GM13977 (cell line): ENCODE measurements at regions not wholly inside any gene's neighbourhood (a gene's known extent, or its start where the extent isn't known, plus 50 kb on each side); places are given as distances from the start of the nearest gene placed in this dataset.
A peak's percentile ranks its signal among the peaks of the same experiment; 100 is the strongest.
"Not testable (repeated sequence)": the region's sequence is repeated elsewhere in the genome, so short reads cannot be mapped to it uniquely, and the experiment has no call there.

Experiments used
- DNase-seq: peaks from one replicate; pipeline ENCODE4 v3.0.0; 2012; ENCODE audit warnings: low spot score
- in situ Hi-C: fragments of 300-500 bp; cut with MboI; formaldehyde crosslinking; loops from one replicate; pipeline ENCODE4 v1.12.0; 2022; ENCODE audit warnings: low sequenced_read_pairs, low pct_unique_long_range_greater_than_20kb, mixed read lengths, inconsistent platforms; ENCODE audit not compliant: unreplicated experiment
- TF ChIP-seq, protein P1 (sequence below): IDR thresholded peaks from 2 replicates; pipeline ENCODE4 v1.5.1; 2012; ENCODE audit warnings: mild to moderate bottlenecking, control low read depth; ENCODE audit not compliant: insufficient read depth; ENCODE audit errors: extremely low read depth, missing control alignments

DNA sequence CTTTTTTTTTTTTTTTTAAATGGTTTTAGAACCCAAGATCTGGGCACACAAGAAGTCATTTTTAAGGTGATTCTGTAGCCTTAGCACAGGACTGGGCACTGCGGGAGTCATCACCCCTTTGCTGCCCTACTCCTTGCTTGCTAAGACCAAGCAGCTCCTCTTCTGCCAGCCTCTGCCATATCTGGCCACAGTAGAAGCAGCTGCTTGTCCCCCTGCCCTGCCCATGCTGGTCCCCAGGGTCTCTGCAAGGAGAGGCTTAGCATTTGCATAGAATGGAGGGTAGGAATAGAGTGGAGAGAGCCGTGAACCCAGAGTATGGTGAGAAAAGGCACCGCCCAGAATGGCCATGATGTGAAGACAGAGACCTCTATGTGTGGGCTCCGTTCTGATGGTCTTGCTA lies 109.3 kb downstream of the ADRA2C start:
- in situ Hi-C loops, result no loop called here
- no peak for DNase-seq
- TF ChIP-seq, protein P1, sequence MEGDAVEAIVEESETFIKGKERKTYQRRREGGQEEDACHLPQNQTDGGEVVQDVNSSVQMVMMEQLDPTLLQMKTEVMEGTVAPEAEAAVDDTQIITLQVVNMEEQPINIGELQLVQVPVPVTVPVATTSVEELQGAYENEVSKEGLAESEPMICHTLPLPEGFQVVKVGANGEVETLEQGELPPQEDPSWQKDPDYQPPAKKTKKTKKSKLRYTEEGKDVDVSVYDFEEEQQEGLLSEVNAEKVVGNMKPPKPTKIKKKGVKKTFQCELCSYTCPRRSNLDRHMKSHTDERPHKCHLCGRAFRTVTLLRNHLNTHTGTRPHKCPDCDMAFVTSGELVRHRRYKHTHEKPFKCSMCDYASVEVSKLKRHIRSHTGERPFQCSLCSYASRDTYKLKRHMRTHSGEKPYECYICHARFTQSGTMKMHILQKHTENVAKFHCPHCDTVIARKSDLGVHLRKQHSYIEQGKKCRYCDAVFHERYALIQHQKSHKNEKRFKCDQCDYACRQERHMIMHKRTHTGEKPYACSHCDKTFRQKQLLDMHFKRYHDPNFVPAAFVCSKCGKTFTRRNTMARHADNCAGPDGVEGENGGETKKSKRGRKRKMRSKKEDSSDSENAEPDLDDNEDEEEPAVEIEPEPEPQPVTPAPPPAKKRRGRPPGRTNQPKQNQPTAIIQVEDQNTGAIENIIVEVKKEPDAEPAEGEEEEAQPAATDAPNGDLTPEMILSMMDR, result no peak

DNA sequence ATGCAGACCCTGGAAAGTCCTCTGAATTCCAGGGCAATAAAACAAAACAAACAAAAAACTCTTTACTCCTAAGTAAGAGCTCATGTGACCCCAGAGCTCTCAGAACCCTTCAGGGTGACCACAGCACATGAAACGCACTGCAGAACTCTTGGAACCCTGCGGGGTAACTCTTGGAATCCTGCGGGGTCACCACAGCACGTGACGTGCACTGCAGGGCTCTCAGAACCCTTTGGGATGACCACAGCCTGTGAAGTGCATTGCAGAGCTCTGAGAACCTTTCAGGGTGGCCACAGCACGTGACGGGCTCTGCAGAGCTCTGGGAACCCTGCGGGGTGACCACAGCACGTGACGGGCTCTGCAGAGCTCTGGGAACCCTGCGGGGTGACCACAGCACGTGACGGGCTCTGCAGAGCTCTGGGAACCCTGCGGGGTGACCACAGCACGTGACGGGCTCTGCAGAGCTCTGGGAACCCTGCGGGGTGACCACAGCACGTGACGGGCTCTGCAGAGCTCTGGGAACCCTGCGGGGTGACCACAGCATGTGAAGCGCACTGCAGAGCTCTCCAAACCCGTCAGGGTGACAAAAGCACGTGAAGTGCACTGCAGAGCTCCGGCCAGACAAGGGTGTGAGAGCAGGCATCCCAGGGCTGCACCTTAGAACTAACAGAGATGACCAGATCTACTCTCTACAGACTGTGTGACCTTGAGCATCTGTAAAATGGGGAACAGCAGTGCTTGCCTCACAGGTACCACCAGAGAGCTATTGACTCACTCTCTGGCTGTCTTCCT lies 110.1 kb downstream of the ADRA2C start:
- in situ Hi-C loops, DNase-seq: not testable (repeated sequence)

DNA sequence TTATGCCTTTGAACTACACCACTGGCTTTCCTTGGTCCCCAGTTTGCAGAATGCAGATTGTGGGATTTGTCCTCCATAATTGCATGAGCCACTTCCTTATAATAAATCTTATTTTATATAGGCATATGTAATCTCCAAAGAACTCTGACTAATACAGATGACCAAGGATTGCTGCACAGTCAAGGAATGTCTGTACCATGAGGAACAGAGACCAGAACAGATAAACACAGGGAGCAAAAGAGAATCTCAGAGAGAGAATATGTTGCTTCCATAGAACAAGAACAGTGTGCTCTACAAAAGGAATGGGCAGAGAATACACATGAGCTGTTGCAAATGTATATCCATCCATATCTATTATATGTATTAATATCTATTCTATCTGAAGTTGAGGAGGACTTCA lies 111.1 kb downstream of the ADRA2C start:
- no peak for DNase-seq
- TF ChIP-seq, protein P1, result no peak
- in situ Hi-C loops, result no loop called here

DNA sequence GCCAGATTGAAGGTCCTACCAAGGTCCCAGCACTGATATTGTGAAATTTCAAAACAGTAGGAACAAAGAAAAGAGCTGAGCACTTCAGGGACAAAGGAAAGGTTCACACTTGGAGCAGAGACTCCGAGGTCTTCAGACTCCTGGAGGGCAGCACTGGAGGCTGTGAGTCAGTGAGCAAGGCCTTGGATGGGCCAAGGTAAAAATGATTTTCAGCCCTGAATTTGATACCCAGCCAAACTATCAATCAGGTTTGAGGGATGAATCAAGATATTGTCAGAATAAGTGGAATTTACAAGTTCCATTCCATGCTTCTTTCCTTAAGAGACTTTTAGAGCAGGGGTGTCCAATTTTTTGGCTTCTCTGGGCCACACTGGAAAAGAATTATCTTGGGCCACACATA lies 111.7 kb downstream of the ADRA2C start:
- TF ChIP-seq, protein P1, result no peak
- DNase-seq, result no peak
- in situ Hi-C loops, result no loop called here

DNA sequence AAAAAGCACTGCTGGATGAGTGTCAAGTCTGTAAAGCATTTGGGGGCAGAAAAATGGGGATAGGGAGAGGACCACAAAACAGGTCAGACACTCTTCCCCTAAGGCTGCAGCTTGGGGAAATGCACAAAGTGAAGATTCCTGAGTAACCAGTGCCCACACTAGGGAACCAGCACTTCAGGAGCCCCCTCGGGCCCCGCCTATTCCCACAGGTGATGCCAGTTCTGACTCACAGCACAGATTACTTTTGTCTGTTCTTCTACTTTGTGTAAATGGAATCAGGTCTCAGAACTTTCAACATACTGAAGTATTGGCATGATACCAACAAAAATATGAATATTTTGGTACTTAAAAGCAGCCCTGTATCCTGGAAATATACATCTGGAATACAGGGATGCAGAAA lies 112.5 kb downstream of the ADRA2C start:
- in situ Hi-C loops, result no loop called here
- peak; percentile 12 for DNase-seq
- TF ChIP-seq, protein P1, result no peak

DNA sequence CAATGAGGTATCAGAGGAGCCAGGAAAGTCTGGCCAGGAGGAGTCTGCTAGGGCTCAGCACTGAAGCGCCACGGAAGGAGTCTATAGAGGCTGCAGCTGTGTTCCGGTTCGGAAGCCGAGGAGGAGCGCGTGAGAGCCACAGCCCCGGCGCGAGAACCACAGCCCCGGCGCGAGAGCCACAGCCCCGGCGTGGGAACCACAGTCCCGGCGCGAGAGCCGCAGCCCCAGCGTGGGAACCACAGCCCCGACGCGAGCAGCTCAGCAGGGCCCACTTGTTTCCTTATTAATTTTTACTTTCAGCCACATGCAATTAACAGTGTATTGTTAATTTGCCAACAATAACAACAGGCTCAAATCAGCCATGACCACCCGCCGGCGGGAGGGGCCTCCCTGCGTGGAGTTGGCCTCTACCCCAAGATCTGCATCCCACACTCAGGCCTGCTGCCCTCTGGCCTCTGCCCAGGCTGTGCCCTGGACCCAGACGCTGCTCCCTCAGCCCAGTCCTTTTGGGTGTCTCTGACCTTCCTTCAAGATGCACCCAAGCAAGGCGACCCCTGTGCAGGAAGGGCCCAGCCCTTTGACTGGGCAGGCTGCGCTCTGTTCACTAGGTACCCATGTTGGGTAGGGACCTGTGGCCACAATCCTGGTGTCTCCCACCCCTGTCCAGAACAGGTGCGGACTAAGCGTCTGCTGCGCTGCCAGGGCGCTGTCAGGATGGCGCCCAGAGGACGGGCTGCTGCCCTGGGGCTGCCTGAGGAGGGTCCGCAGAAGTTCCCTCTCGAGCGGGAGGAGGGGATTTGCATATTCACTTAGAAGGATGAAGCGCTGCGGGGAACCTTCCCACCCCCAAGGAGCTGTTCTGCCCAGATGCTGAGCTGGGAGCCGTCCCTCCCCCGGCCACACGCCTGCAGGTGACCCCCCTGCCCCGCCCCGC lies 113.8 kb downstream of the ADRA2C start:
- peak; percentile 38 for DNase-seq
- in situ Hi-C loops, result no loop called here
- TF ChIP-seq, protein P1, result no peak
